Stimulated activated CD8-positive, alpha-beta memory T cell treated with anti-CD3 and anti-CD28 coated beads, Interleukin-12 subunit alpha, Interleukin-12 subunit beta, amount 100 ng/mL, for 4 hours (primary cell): ENCODE measurements at regions not wholly inside any gene's neighbourhood (a gene's known extent, or its start where the extent isn't known, plus 50 kb on each side); places are given as distances from the start of the nearest gene placed in this dataset.
"Not testable (repeated sequence)": the region's sequence is repeated elsewhere in the genome, so short reads cannot be mapped to it uniquely, and the experiment has no call there.

Experiments
- DNase-seq: peaks from one replicate; pipeline ENCODE4 v3.0.0-alpha.2; 2020; ENCODE audit warnings: low read depth

- DNase-seq, result no peak
Observed at GRCh38 chr10:4635883-4636282, 190.1 kb upstream of the AKR1E2 start.

- DNase-seq, result no peak
Observed at GRCh38 chr10:4635388-4635787, 190.6 kb upstream of the AKR1E2 start.

- DNase-seq, result no peak
Observed at GRCh38 chr10:4633776-4634175, 192.2 kb upstream of the AKR1E2 start.

- no peak for DNase-seq
Observed at GRCh38 chr10:4633186-4633585, 192.8 kb upstream of the AKR1E2 start.

GRCh38 chr10:4632757-4633156 is 193.2 kb upstream of the AKR1E2 start:
- no peak for DNase-seq

GRCh38 chr10:4626919-4627318 is 199.1 kb upstream of the AKR1E2 start:
- no peak for DNase-seq

- no peak for DNase-seq
Observed at GRCh38 chr10:4623757-4624420, 202.1 kb upstream of the AKR1E2 start.

- no peak for DNase-seq
Observed at GRCh38 chr10:4623200-4623599, 202.8 kb upstream of the AKR1E2 start.

- no peak for DNase-seq
Observed at GRCh38 chr10:4622384-4622783, 203.6 kb upstream of the AKR1E2 start.

GRCh38 chr10:4617589-4617988 is 208.4 kb upstream of the AKR1E2 start:
- DNase-seq, result no peak

- no peak for DNase-seq
Observed at GRCh38 chr10:4615042-4615441, 211.0 kb upstream of the AKR1E2 start.

GRCh38 chr10:4609251-4609650 is 216.8 kb upstream of the AKR1E2 start:
- DNase-seq, result no peak

GRCh38 chr10:4607681-4608080 is 218.3 kb upstream of the AKR1E2 start:
- DNase-seq, result no peak

GRCh38 chr10:4606856-4607636 is 219.0 kb upstream of the AKR1E2 start:
- DNase-seq, result no peak

GRCh38 chr10:4602764-4603491 is 223.1 kb upstream of the AKR1E2 start:
- DNase-seq, result no peak

- no peak for DNase-seq
Observed at GRCh38 chr10:4599471-4599870, 226.5 kb upstream of the AKR1E2 start.

GRCh38 chr10:4597898-4598297 is 228.1 kb upstream of the AKR1E2 start:
- not testable (repeated sequence) for DNase-seq

GRCh38 chr10:4596951-4597350 is 229.1 kb upstream of the AKR1E2 start:
- no peak for DNase-seq

- DNase-seq, result no peak
Observed at GRCh38 chr10:4595719-4596319, 230.2 kb upstream of the AKR1E2 start.

GRCh38 chr10:4590807-4591206 is 235.2 kb upstream of the AKR1E2 start:
- no peak for DNase-seq

- no peak for DNase-seq
Observed at GRCh38 chr10:4588824-4589223, 237.2 kb upstream of the AKR1E2 start.

- no peak for DNase-seq
Observed at GRCh38 chr10:4587466-4587865, 238.5 kb upstream of the AKR1E2 start.

GRCh38 chr10:4586776-4587175 is 239.2 kb upstream of the AKR1E2 start:
- no peak for DNase-seq
